ENCODE measurements at regions not wholly inside any gene's neighbourhood (a gene's known extent, or its start where the extent isn't known, plus 50 kb on each side); places are given as distances from the start of the nearest gene placed in this dataset.

DNA sequence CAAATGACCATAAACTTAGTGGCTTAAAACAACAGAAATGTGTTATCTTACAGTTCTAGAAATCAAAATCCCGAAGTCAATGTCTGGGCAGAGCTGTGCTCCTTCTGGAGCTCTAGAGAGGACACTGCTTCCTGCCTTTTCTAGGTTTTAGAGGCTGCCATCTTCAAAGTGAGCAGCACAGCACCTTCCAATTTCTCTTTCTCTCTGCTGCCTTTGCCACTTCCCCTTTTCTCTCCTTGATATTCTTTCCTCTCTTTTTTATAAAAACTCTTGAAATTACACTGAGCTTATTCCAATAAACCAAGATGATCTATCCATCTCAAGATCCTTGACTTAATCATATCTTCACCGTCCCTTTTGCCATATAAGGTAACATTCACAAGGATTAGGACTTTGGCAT lies 616.9 kb downstream of the PLPP3 start:
- TF ChIP-seq, protein P1, sequence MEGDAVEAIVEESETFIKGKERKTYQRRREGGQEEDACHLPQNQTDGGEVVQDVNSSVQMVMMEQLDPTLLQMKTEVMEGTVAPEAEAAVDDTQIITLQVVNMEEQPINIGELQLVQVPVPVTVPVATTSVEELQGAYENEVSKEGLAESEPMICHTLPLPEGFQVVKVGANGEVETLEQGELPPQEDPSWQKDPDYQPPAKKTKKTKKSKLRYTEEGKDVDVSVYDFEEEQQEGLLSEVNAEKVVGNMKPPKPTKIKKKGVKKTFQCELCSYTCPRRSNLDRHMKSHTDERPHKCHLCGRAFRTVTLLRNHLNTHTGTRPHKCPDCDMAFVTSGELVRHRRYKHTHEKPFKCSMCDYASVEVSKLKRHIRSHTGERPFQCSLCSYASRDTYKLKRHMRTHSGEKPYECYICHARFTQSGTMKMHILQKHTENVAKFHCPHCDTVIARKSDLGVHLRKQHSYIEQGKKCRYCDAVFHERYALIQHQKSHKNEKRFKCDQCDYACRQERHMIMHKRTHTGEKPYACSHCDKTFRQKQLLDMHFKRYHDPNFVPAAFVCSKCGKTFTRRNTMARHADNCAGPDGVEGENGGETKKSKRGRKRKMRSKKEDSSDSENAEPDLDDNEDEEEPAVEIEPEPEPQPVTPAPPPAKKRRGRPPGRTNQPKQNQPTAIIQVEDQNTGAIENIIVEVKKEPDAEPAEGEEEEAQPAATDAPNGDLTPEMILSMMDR (conservative IDR thresholded peaks at IDR 0.05 in 1 of 2, IDR thresholded peaks at IDR 0.05 in 1 of 2; ENCODE audit: low read depth in 1 of 2, low read length in 2 of 2), result no peak
- TF ChIP-seq EZH2 (IDR thresholded peaks at IDR 0.05; ENCODE audit: low read length, missing control alignments), result no peak
